ENCODE measurements at regions not wholly inside any gene's neighbourhood (a gene's known extent, or its start where the extent isn't known, plus 50 kb on each side); places are given as distances from the start of the nearest gene placed in this dataset.

DNA sequence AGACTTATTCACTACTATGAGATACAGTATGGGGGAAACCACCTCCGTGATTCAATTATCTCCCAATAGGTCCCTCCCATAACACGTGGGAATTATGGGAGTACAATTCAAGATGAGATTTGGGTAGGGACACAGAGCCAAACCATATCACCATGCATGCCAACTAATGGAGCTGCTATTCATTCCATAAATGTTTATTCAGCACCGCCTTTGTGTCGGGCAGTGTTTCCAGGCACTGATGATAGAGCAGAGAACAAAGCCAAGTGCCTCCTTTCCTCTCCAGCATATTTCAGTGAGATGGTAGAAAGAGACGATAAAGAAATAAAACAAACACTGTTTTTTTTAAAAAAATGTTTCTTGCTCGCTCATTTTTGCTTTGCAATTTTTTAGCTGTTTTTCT is 295.9 kb upstream of the FOXK1 start:
- TF ChIP-seq CTCF (IDR thresholded peaks at IDR 0.05 in 4 of 5, conservative IDR thresholded peaks at IDR 0.05 in 1 of 5) (no peak), POLR2A (IDR thresholded peaks at IDR 0.05) (no peak)

Data from gastrocnemius medialis (tissue), 4 donors.